ENCODE measurements at regions not wholly inside any gene's neighbourhood (a gene's known extent, or its start where the extent isn't known, plus 50 kb on each side); places are given as distances from the start of the nearest gene placed in this dataset.

- CTCF ChIA-PET, result interaction anchor here (0.6 kb wide), 1 partner anchor 1429 kb away, joined by 3 read pairs; no protein-coding TSS in a partner anchor
Measured at GRCh38 chr4:107519053-107519452, 201.0 kb downstream of the PAPSS1 start.

GRCh38 chr4:107518076-107518475 lies 202.0 kb downstream of the PAPSS1 start:
- DNase-seq (ENCODE audit: low spot score), result no peak
- Histone ChIP-seq H3K36me3 (ENCODE audit: insufficient read depth, low read length, poor library complexity, severe bottlenecking) (no peaks in the 10 kb centered on the region), H3K27me3 (replicated peaks; ENCODE audit: insufficient read depth, low read depth, low read length, poor library complexity) (no peaks in the 10 kb centered on the region), H3K9me3 (ENCODE audit: low read depth, low read length, poor library complexity, severe bottlenecking) (peaks cover 12% of the 10 kb centered on the region), H3K4me1 (ENCODE audit: insufficient read depth, low read length, poor library complexity, severe bottlenecking) (peaks cover 16% of the 10 kb centered on the region), H3K27ac (ENCODE audit: low read depth, low read length, poor library complexity, severe bottlenecking) (peak overlapping the region; percentile 46), H3K4me3 (ENCODE audit: low read depth, low read length, poor library complexity, severe bottlenecking) (no peak overlapping the region)
- ChIA-PET CTCF (no interaction called here), POLR2A (ENCODE audit: low non-redundant PET) (no interaction called here)
- TF ChIP-seq EZH2 (IDR thresholded peaks at IDR 0.05; ENCODE audit: borderline replicate concordance, low read depth, low read length, poor library complexity, severe bottlenecking), result no peak
- no peak for TF ChIP-seq CTCF (conservative IDR thresholded peaks at IDR 0.05; ENCODE audit: low read depth, low read length)
- no TSS peak for BruUV-seq (replicated peaks)
- intact Hi-C loops (cut with micrococcal nuclease; ENCODE audit: unreplicated experiment), result loop anchor here (2.0 to 10.0 kb wide), 6 partner anchors 127 to 483 kb away; partner anchors contain the start of gene DKK2

More at GRCh38 chr4:107519053-107519452, 201.0 kb downstream of the PAPSS1 start:
- intact Hi-C loops (cut with micrococcal nuclease; ENCODE audit: unreplicated experiment), result loop anchor here (2.0 to 10.0 kb wide), 6 partner anchors 128 to 484 kb away; partner anchors contain the start of gene DKK2
- no peaks in the 10 kb centered on the region for H3K36me3 ChIP-seq (ENCODE audit: insufficient read depth, low read length, poor library complexity, severe bottlenecking)
- DNase-seq (ENCODE audit: low spot score), result peak; percentile 83
- POLR2A ChIA-PET (ENCODE audit: low non-redundant PET), result no interaction called here
- BruUV-seq (replicated peaks), result no TSS peak
- H3K27ac ChIP-seq (ENCODE audit: low read depth, low read length, poor library complexity, severe bottlenecking), result peak overlapping the region; percentile 46
- H3K4me1 ChIP-seq (ENCODE audit: insufficient read depth, low read length, poor library complexity, severe bottlenecking), result peaks cover 16% of the 10 kb centered on the region
- no peak overlapping the region for H3K4me3 ChIP-seq (ENCODE audit: low read depth, low read length, poor library complexity, severe bottlenecking)
- no peaks in the 10 kb centered on the region for H3K27me3 ChIP-seq (replicated peaks; ENCODE audit: insufficient read depth, low read depth, low read length, poor library complexity)
- TF ChIP-seq CTCF (conservative IDR thresholded peaks at IDR 0.05; ENCODE audit: low read depth, low read length) (peak; percentile 80), EZH2 (IDR thresholded peaks at IDR 0.05; ENCODE audit: borderline replicate concordance, low read depth, low read length, poor library complexity, severe bottlenecking) (no peak)
- H3K9me3 ChIP-seq (ENCODE audit: low read depth, low read length, poor library complexity, severe bottlenecking), result peaks cover 12% of the 10 kb centered on the region

GRCh38 chr4:107512549-107512948 lies 207.5 kb downstream of the PAPSS1 start:
- BruUV-seq (replicated peaks), result no TSS peak
- POLR2A ChIA-PET (ENCODE audit: low non-redundant PET), result no interaction called here
- no peak for TF ChIP-seq EZH2 (IDR thresholded peaks at IDR 0.05; ENCODE audit: borderline replicate concordance, low read depth, low read length, poor library complexity, severe bottlenecking)
- TF ChIP-seq CTCF (conservative IDR thresholded peaks at IDR 0.05; ENCODE audit: low read depth, low read length), result no peak
- no peak for DNase-seq (ENCODE audit: low spot score)
- Histone ChIP-seq H3K4me3 (ENCODE audit: low read depth, low read length, poor library complexity, severe bottlenecking) (no peak overlapping the region), H3K4me1 (ENCODE audit: insufficient read depth, low read length, poor library complexity, severe bottlenecking) (peaks cover 21% of the 10 kb centered on the region), H3K36me3 (ENCODE audit: insufficient read depth, low read length, poor library complexity, severe bottlenecking) (no peaks in the 10 kb centered on the region), H3K27me3 (replicated peaks; ENCODE audit: insufficient read depth, low read depth, low read length, poor library complexity) (no peaks in the 10 kb centered on the region), H3K27ac (ENCODE audit: low read depth, low read length, poor library complexity, severe bottlenecking) (no peak overlapping the region), H3K9me3 (ENCODE audit: low read depth, low read length, poor library complexity, severe bottlenecking) (peaks cover 12% of the 10 kb centered on the region)
- CTCF ChIA-PET, result no interaction called here
- intact Hi-C loops (cut with micrococcal nuclease; ENCODE audit: unreplicated experiment), result loop anchor here (10.0 kb wide), 1 partner anchor 478 kb away; the partner anchor contains the start of gene DKK2

Measured in A673 (cell line).